Pons (tissue), 1 donor: ENCODE measurements at regions not wholly inside any gene's neighbourhood (a gene's known extent, or its start where the extent isn't known, plus 50 kb on each side); places are given as distances from the start of the nearest gene placed in this dataset.

ENCODE experiments used
- DNase-seq: peaks from one replicate; pipeline ENCODE4 v3.0.0-alpha.2; 2016; ENCODE audit warnings: low spot score

- DNase-seq = peak; percentile 5
Measured at GRCh38 chr12:24414480-24414879, 465.0 kb upstream of the SOX5 start.

GRCh38 chr12:24411948-24412347, 462.5 kb upstream of the SOX5 start:
- no peak for DNase-seq

- no peak for DNase-seq
Measured at GRCh38 chr12:24409868-24410267, 460.4 kb upstream of the SOX5 start.

- no peak for DNase-seq
Measured at GRCh38 chr12:24408305-24408704, 458.8 kb upstream of the SOX5 start.

- DNase-seq = no peak
Measured at GRCh38 chr12:24407884-24408283, 458.4 kb upstream of the SOX5 start.

GRCh38 chr12:24404086-24404815, 454.8 kb upstream of the SOX5 start:
- no peak for DNase-seq

- no peak for DNase-seq
Measured at GRCh38 chr12:24400533-24400932, 451.1 kb upstream of the SOX5 start.

GRCh38 chr12:24398605-24399004, 449.1 kb upstream of the SOX5 start:
- no peak for DNase-seq

- DNase-seq = peak; percentile 22
Measured at GRCh38 chr12:24396224-24396623, 446.8 kb upstream of the SOX5 start.

GRCh38 chr12:24394246-24394645, 444.8 kb upstream of the SOX5 start:
- no peak for DNase-seq

- no peak for DNase-seq
Measured at GRCh38 chr12:24393071-24393470, 443.6 kb upstream of the SOX5 start.

GRCh38 chr12:24389394-24389793, 439.9 kb upstream of the SOX5 start:
- DNase-seq = no peak

GRCh38 chr12:24387381-24387780, 437.9 kb upstream of the SOX5 start:
- no peak for DNase-seq

GRCh38 chr12:24386836-24387235, 437.4 kb upstream of the SOX5 start:
- DNase-seq = no peak

- DNase-seq = no peak
Measured at GRCh38 chr12:24381790-24382189, 432.3 kb upstream of the SOX5 start.

- no peak for DNase-seq
Measured at GRCh38 chr12:24379861-24380521, 430.5 kb upstream of the SOX5 start.

- DNase-seq = no peak
Measured at GRCh38 chr12:24379433-24379832, 430.0 kb upstream of the SOX5 start.

GRCh38 chr12:24378548-24379407, 429.3 kb upstream of the SOX5 start:
- DNase-seq = no peak

GRCh38 chr12:24374452-24374851, 425.0 kb upstream of the SOX5 start:
- no peak for DNase-seq

GRCh38 chr12:24373004-24373403, 423.5 kb upstream of the SOX5 start:
- DNase-seq = no peak

- DNase-seq = no peak
Measured at GRCh38 chr12:24366514-24366913, 417.0 kb upstream of the SOX5 start.

GRCh38 chr12:24364921-24365320, 415.5 kb upstream of the SOX5 start:
- no peak for DNase-seq
